HCT116 (cell line): ENCODE measurements at regions not wholly inside any gene's neighbourhood (a gene's known extent, or its start where the extent isn't known, plus 50 kb on each side); places are given as distances from the start of the nearest gene placed in this dataset.

Source experiments
- ATAC-seq: fragments of 200-7000 bp; cut with Tn5 transposase; 2 replicates; pipeline ENCODE4 v1.9.1; 2020; ENCODE audit warnings: mild to moderate bottlenecking, moderate library complexity
- BruUV-seq: library from RNA; stranded (reverse); fragments of 400-500 nt; replicated peaks from 2 replicates; lab custom pipeline; 2021; lab: Mats Ljungman, UMichigan
- CTCF ChIA-PET: fragments of 300-600 bp; sonication (Branson Sonifier 250); formaldehyde crosslinking; loops from one replicate; lab custom pipeline; 2021; ENCODE audit warnings: antibody characterized with exemption; lab: Charles Lee
- POLR2A ChIA-PET: fragments of 300-600, 350-600 bp; sonication (Branson Sonifier 250); formaldehyde crosslinking; loops from one replicate; lab custom pipeline; 2021; ENCODE audit warnings: antibody characterized with exemption; lab: Charles Lee
- RAD21 ChIA-PET, 2 experiments: fragments of 300-600 bp; sonication (Branson Sonifier 250); formaldehyde crosslinking; loops; one replicate each; lab custom pipeline; 2023; ENCODE audit warnings: low total read pairs in 2 of 2; ENCODE audit not compliant: uncharacterized antibody in 2 of 2, unreplicated experiment in 2 of 2, low non-redundant PET in 1 of 2; lab: Charles Lee
- DNase-seq: peaks from one replicate; pipeline ENCODE4 v3.0.0-alpha.2; 2010; ENCODE audit warnings: low read depth, low spot score
- H2AFZ ChIP-seq: fragments of 200-600 bp; shearing (Covaris generic), sonication (generic); 2 replicates; pipeline ENCODE4 v1.6.1; 2017; ENCODE audit warnings: low read depth, mixed run types, mixed read lengths, antibody characterized with exemption, low read length; ENCODE audit not compliant: poor library complexity, severe bottlenecking
- H3K27ac ChIP-seq: 2 replicates; pipeline ENCODE4 v1.5.1; 2012; ENCODE audit warnings: low read depth, low read length
- H3K27me3 ChIP-seq: fragments of 200-600 bp; sonication (generic); 2 replicates; pipeline ENCODE4 v1.6.1; 2016; ENCODE audit warnings: mixed run types, low read length, mixed read lengths; ENCODE audit not compliant: insufficient read depth
- H3K36me3 ChIP-seq, 2 experiments: fragments of 200-500 bp in 1 of 2; fragments of 200-600 bp in 1 of 2; sonication (Bioruptor generic) in 1 of 2; sonication (generic) in 1 of 2; 2 replicates each; pipeline versions ENCODE4 v1.5.1 to v1.6.1; 2014 to 2016; ENCODE audit warnings: low read length in 2 of 2, inconsistent platforms in 1 of 2, mixed read lengths in 1 of 2, mixed run types in 1 of 2; ENCODE audit not compliant: insufficient read depth in 2 of 2, control insufficient read depth in 1 of 2
- H3K4me1 ChIP-seq, 2 experiments: fragments of 200-600 bp in 1 of 2; sonication (generic) in 1 of 2; 2 replicates each; pipeline versions ENCODE4 v1.5.1 to v1.6.1; 2012 to 2017; ENCODE audit warnings: low read length in 2 of 2, inconsistent platforms in 1 of 2, mild to moderate bottlenecking in 1 of 2, mixed read lengths in 1 of 2, mixed run types in 1 of 2, moderate library complexity in 1 of 2; ENCODE audit not compliant: insufficient read depth in 2 of 2, control insufficient read depth in 1 of 2
- H3K4me2 ChIP-seq: fragments of 200-600 bp; sonication (generic); 2 replicates; pipeline ENCODE4 v1.6.1; 2017; ENCODE audit warnings: mixed run types, low read length, mixed read lengths
- H3K4me3 ChIP-seq, 2 experiments: fragments of 200-600 bp in 1 of 2; sonication (generic) in 1 of 2; replicated peaks in 1 of 2; 2 replicates each; pipeline ENCODE4 v1.5.1; 2011 to 2016; ENCODE audit warnings: low read length in 2 of 2, control low read depth in 1 of 2, low read depth in 1 of 2, mild to moderate bottlenecking in 1 of 2, mixed read lengths in 1 of 2, mixed run types in 1 of 2
- H3K79me2 ChIP-seq: fragments of 200-600 bp; sonication (generic); 2 replicates; pipeline ENCODE4 v1.6.1; 2017; ENCODE audit warnings: mild to moderate bottlenecking, mixed run types, low read length, moderate library complexity, mixed read lengths; ENCODE audit not compliant: insufficient read depth
- H3K9ac ChIP-seq: fragments of 200-600 bp; sonication (generic); 2 replicates; pipeline ENCODE4 v1.6.1; 2016; ENCODE audit warnings: low read length, mixed read lengths
- H3K9me2 ChIP-seq: fragments of 200-600 bp; sonication (generic), shearing (Covaris generic); 2 replicates; pipeline ENCODE4 v1.6.1; 2017; ENCODE audit warnings: mixed run types, mild to moderate bottlenecking, moderate library complexity; ENCODE audit not compliant: insufficient read depth
- H3K9me3 ChIP-seq, 2 experiments: fragments of 200-500 bp in 1 of 2; fragments of 200-600 bp in 1 of 2; sonication (Bioruptor generic) in 1 of 2; sonication (generic) in 1 of 2; 2 replicates each; pipeline ENCODE4 v1.6.1; 2014 to 2017; ENCODE audit warnings: low read length in 2 of 2, mixed read lengths in 2 of 2, inconsistent platforms in 1 of 2, low read depth in 1 of 2, mild to moderate bottlenecking in 1 of 2, mixed run types in 1 of 2, moderate library complexity in 1 of 2; ENCODE audit not compliant: control insufficient read depth in 1 of 2, insufficient read depth in 1 of 2
- H4K20me1 ChIP-seq: fragments of 200-600 bp; sonication (generic), shearing (Covaris generic); 2 replicates; pipeline ENCODE4 v1.6.1; 2017; ENCODE audit warnings: mixed run types, mild to moderate bottlenecking, moderate library complexity; ENCODE audit not compliant: insufficient read depth
- CBX3 ChIP-seq: IDR thresholded peaks from 2 replicates; pipeline ENCODE4 v1.6.1; 2012; ENCODE audit warnings: low read depth
- CEBPB ChIP-seq: IDR thresholded peaks from 2 replicates; pipeline ENCODE4 v1.6.1; 2012; ENCODE audit warnings: low read depth
- EGR1 ChIP-seq: IDR thresholded peaks from 2 replicates; pipeline ENCODE4 v1.6.1; 2012; ENCODE audit warnings: low read depth
- POLR2AphosphoS5 ChIP-seq: IDR thresholded peaks from 2 replicates; pipeline ENCODE4 v1.6.1; 2011; ENCODE audit warnings: mild to moderate bottlenecking, low read depth, low read length, moderate library complexity
- RAD21 ChIP-seq: IDR thresholded peaks from 2 replicates; pipeline ENCODE4 v1.6.1; 2012; ENCODE audit warnings: low read depth, mild to moderate bottlenecking
- REST ChIP-seq: IDR thresholded peaks from 2 replicates; pipeline ENCODE4 v1.6.1; 2012; ENCODE audit warnings: low read depth
- SP1 ChIP-seq: IDR thresholded peaks from 2 replicates; pipeline ENCODE4 v1.6.1; 2012; ENCODE audit warnings: low read depth
- SRF ChIP-seq: IDR thresholded peaks from 2 replicates; pipeline ENCODE4 v1.6.1; 2012; ENCODE audit warnings: low read depth
- TCF7L2 ChIP-seq: IDR thresholded peaks from 2 replicates; pipeline ENCODE4 v1.7.0; 2011; ENCODE audit warnings: borderline replicate concordance, inconsistent platforms; ENCODE audit not compliant: insufficient read depth, insufficient read length; ENCODE audit errors: extremely low read depth
- YY1 ChIP-seq: IDR thresholded peaks from 2 replicates; pipeline ENCODE4 v1.6.1; 2011; ENCODE audit warnings: low read length, low read depth, moderate library complexity, mild to moderate bottlenecking; ENCODE audit not compliant: insufficient replicate concordance; ENCODE audit errors: extremely low read depth
- intact Hi-C: fragments of 100-400 bp; cut with micrococcal nuclease; formaldehyde crosslinking; loops from 2 replicates; pipeline ENCODE4 v1.10.0; 2022
- TF ChIP-seq, protein P1 (sequence below): IDR thresholded peaks from 2 replicates; pipeline ENCODE4 v1.6.1; 2011; ENCODE audit warnings: mild to moderate bottlenecking, low read length, moderate library complexity; ENCODE audit not compliant: insufficient replicate concordance; ENCODE audit errors: extremely low read depth
- TF ChIP-seq, protein P2 (sequence below): IDR thresholded peaks from 2 replicates; pipeline ENCODE4 v1.6.1; 2012

- Histone ChIP-seq H3K4me2 (no peak overlapping the region), H3K36me3 (no peaks in the 10 kb centered on the region), H3K9me2 (no peaks in the 10 kb centered on the region), H3K27ac (no peak overlapping the region), H3K4me1 (no peaks in the 10 kb centered on the region), H3K79me2 (no peaks in the 10 kb centered on the region), H2AFZ (no peak overlapping the region), H4K20me1 (no peaks in the 10 kb centered on the region), H3K9me3 (no peaks in the 10 kb centered on the region), H3K4me3 (no peak overlapping the region), H3K9ac (no peak overlapping the region), H3K27me3 (no peaks in the 10 kb centered on the region)
- TF ChIP-seq CEBPB: no peak
- TF ChIP-seq SRF: no peak
- TF ChIP-seq, protein P1, sequence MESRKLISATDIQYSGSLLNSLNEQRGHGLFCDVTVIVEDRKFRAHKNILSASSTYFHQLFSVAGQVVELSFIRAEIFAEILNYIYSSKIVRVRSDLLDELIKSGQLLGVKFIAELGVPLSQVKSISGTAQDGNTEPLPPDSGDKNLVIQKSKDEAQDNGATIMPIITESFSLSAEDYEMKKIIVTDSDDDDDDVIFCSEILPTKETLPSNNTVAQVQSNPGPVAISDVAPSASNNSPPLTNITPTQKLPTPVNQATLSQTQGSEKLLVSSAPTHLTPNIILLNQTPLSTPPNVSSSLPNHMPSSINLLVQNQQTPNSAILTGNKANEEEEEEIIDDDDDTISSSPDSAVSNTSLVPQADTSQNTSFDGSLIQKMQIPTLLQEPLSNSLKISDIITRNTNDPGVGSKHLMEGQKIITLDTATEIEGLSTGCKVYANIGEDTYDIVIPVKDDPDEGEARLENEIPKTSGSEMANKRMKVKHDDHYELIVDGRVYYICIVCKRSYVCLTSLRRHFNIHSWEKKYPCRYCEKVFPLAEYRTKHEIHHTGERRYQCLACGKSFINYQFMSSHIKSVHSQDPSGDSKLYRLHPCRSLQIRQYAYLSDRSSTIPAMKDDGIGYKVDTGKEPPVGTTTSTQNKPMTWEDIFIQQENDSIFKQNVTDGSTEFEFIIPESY: no peak
- ATAC-seq (no peak), DNase-seq (no peak)
- CTCF ChIA-PET: no interaction called here
- RAD21 ChIA-PET: no interaction called here
- no TSS peak for BruUV-seq
- intact Hi-C loops: no loop called here
- POLR2A ChIA-PET: interaction anchor here (1.6 kb wide), 1 partner anchor 13 kb away, joined by 3 read pairs; no protein-coding TSS in a partner anchor
Observed at GRCh38 chr9:91113016-91113415, 248.7 kb downstream of the AUH start.

DNA sequence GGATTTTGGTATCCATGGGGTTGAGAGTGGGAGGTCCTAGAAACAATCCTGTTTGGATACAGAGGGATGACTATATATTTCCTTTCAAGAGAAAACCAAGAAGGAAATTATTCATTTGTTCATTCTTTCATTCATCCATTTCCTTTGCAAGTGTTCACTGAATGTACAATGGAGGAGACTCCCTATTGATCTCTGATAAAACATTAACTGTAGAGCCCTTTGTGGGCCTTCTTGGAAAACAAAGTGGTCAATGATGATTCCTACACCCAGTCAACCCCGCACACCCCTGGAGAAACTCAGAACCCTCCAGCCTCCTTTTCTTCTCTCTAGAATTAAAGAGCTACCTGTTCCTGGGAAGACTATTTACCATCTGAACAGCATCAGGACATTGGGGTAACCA lies 247.3 kb downstream of the AUH start:
- Histone ChIP-seq H3K4me2 (no peak overlapping the region), H3K9ac (no peak overlapping the region), H3K36me3 (no peaks in the 10 kb centered on the region), H3K4me1 (peaks cover 10 to 14% of the 10 kb centered on the region in 2 experiments), H3K9me2 (no peaks in the 10 kb centered on the region), H2AFZ (no peak overlapping the region), H3K27me3 (no peaks in the 10 kb centered on the region), H3K79me2 (no peaks in the 10 kb centered on the region), H3K9me3 (no peaks in the 10 kb centered on the region), H3K27ac (no peak overlapping the region), H4K20me1 (no peaks in the 10 kb centered on the region), H3K4me3 (no peak overlapping the region)
- ATAC-seq (no peak), DNase-seq (no peak)
- ChIA-PET CTCF (no interaction called here), POLR2A (no interaction called here), RAD21 (no interaction called here)
- intact Hi-C loops: no loop called here
- BruUV-seq: no TSS peak
- no peak for TF ChIP-seq CBX3
- TF ChIP-seq POLR2AphosphoS5: no peak
- TF ChIP-seq YY1: no peak
- no peak for TF ChIP-seq SRF
- TF ChIP-seq, protein P1: no peak
- no peak for TF ChIP-seq TCF7L2
- TF ChIP-seq RAD21: no peak
- no peak for TF ChIP-seq EGR1
- TF ChIP-seq REST: no peak
- no peak for TF ChIP-seq SP1
- TF ChIP-seq, protein P2, sequence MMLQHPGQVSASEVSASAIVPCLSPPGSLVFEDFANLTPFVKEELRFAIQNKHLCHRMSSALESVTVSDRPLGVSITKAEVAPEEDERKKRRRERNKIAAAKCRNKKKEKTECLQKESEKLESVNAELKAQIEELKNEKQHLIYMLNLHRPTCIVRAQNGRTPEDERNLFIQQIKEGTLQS: no peak
